MM.1S (cell line): ENCODE measurements at regions not wholly inside any gene's neighbourhood (a gene's known extent, or its start where the extent isn't known, plus 50 kb on each side); places are given as distances from the start of the nearest gene placed in this dataset.

Experiments
- CTCF ChIP-seq: fragments of 300-600 bp; sonication (generic); IDR thresholded peaks from 2 replicates; pipeline ENCODE4 v1.5.1; 2016; ENCODE audit warnings: antibody characterized with exemption, low read length, mixed read lengths
- EZH2 ChIP-seq: fragments of 300-600 bp; sonication (generic); optimal IDR thresholded peaks from 2 replicates; pipeline ENCODE3; 2017; ENCODE audit warnings: low read depth, mild to moderate bottlenecking, antibody characterized with exemption, low read length, mixed read lengths
- EZH2phosphoT487 ChIP-seq: fragments of 300-600 bp; sonication (generic); IDR thresholded peaks from 2 replicates; pipeline ENCODE4 v1.6.1; 2018; ENCODE audit warnings: antibody characterized with exemption, low read length

DNA sequence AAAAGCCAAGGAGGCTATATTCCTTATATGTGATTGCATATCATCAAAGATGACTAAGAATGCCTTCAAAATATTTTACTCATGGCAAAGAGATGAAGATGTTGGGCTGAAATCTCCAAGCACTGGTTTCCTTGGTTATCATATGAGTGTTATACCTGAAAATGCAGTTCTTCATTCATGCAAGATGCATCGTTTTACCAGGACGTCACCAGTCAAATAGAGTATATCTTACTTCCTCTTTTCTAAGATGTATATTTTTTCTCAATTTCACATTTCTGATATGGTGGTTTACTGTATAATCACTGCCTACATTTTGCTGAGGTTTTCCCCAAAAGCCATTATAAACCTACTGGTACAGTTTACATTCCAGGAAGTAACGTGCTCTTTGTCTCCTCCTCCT lies 1085.7 kb downstream of the NCAM2 start:
- TF ChIP-seq EZH2 (no peak), CTCF (no peak), EZH2phosphoT487 (no peak)
